HG02798 (cell line): ENCODE measurements at regions not wholly inside any gene's neighbourhood (a gene's known extent, or its start where the extent isn't known, plus 50 kb on each side); places are given as distances from the start of the nearest gene placed in this dataset.

Source experiments
- ATAC-seq: cut with Tn5 transposase; IDR thresholded peaks from one replicate; pipeline ENCODE4 v1.9.1; 2021; ENCODE audit warnings: mild to moderate bottlenecking; ENCODE audit not compliant: unreplicated experiment, poor library complexity

DNA sequence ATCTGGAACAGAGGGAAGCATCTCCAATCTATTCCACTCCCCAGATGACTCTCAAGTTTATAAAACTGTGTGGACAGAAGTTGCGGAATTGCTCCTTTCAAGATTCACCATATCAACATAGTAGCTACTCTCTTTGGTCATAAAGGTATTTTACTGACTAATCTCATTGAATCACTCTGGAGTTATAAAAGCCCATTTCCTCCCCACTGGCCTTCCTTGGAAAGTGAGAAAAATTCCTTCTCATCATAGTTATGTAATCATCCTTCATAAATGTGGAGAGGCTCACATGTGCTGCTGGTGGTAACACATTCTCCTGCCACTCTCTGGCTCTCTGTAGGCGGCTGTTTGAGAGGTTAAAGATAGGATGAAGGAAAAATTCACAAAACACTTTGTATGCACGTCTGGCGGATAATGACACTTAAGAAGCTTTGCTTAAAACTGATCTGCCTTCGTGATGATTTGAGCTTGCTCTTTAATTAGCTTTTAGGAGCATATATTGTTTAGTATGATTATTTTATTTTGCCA lies 1034.0 kb upstream of the EEF2KMT start:
- ATAC-seq = no peak

- ATAC-seq = no peak
These were observed 1028.1 kb upstream of the EEF2KMT start for GRCh38 chr16:6125483-6126259.

GRCh38 chr16:6124136-6124535 lies 1026.5 kb upstream of the EEF2KMT start:
- ATAC-seq = no peak

DNA sequence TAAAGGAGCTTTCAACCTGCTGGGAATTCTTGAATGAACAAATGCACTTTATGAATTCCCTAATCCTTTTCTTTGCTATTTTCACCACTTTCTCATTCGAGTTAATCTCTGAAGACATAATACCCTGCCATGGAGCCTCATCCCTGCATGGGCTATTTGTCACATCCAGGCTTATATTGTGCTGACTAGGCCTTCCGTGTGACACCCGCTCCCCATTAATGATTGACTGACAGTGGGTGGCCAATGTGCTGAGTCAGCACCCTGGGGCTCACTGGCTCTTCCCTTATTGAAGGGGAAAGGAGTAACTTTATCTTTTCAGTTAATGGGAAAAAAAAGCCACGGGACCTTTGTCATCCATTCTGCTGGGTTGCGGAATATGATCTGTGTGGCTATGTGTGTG lies 1024.8 kb upstream of the EEF2KMT start:
- no peak for ATAC-seq

GRCh38 chr16:6114691-6115090 lies 1017.1 kb upstream of the EEF2KMT start:
- no peak for ATAC-seq

GRCh38 chr16:6113749-6114148 lies 1016.2 kb upstream of the EEF2KMT start:
- no peak for ATAC-seq

GRCh38 chr16:6112700-6113099 lies 1015.1 kb upstream of the EEF2KMT start:
- no peak for ATAC-seq

DNA sequence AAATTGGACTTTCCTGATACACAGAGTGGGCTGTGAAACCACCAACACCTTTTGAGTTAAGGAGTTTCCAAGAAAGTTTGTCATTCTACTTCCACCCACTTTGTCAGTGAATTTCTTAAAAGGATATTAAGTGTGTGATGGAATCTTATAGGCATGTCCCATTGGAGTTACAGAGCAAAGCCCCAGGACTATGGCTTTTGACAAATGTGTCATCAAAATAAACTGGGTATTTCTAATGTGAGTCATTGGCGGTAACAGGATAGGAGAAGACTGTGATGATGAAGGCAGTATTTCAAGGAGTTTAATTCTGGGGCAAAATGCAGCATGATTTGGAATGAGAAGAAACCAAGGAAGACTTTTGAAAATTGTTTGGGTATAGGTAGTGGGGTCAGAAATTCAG lies 1013.8 kb upstream of the EEF2KMT start:
- ATAC-seq = no peak

DNA sequence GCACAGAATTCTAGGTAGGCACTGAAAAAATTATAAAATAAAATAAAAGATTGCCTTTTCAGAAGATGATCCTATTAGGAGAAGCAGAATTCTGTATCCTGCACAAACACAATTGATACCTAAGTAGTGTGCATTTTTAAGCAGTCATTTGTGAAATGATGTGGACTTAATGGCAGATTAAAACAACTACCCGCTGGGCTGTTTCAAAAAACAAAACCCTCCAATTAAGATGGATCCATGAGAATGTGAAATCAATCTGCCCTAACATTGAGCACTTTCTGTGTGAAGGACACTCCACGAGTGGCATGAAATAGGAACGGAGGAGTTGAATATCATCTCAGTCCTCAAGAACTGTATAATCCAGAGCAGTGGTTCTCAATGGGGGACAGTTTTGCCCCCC lies 1012.8 kb upstream of the EEF2KMT start:
- ATAC-seq = no peak

GRCh38 chr16:6106061-6106460 lies 1008.5 kb upstream of the EEF2KMT start:
- ATAC-seq = no peak

- ATAC-seq = no peak
These were observed 1007.5 kb upstream of the EEF2KMT start for GRCh38 chr16:6105115-6105514.

GRCh38 chr16:6104428-6104827 lies 1006.8 kb upstream of the EEF2KMT start:
- ATAC-seq = no peak

GRCh38 chr16:6103561-6103960 lies 1006.0 kb upstream of the EEF2KMT start:
- no peak for ATAC-seq

- no peak for ATAC-seq
These were observed 1001.5 kb upstream of the EEF2KMT start for GRCh38 chr16:6099102-6099501.

- ATAC-seq = no peak
These were observed 999.5 kb upstream of the EEF2KMT start for GRCh38 chr16:6096931-6097670.

DNA sequence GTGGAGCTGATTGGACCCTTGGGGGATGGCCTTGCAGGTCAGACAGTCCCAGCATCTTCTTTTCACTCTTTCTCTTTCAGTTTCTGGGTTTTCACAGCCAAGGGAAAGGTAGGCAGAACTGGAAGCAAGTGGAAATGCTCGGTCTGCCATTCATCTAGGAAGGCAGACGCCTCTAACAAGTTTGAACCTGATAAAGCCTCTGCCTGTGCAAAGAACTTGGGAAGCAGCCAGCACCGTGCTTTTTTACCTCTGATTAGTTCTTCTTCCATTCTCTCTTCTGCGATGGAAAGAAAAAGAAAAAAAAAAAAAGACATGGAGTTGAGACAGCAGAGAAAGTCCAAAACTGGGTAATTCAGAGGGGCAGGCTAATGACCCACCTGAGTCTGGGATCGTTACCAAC lies 997.8 kb upstream of the EEF2KMT start:
- ATAC-seq = no peak

- ATAC-seq = no peak
These were observed 993.4 kb upstream of the EEF2KMT start for GRCh38 chr16:6091021-6091420.

DNA sequence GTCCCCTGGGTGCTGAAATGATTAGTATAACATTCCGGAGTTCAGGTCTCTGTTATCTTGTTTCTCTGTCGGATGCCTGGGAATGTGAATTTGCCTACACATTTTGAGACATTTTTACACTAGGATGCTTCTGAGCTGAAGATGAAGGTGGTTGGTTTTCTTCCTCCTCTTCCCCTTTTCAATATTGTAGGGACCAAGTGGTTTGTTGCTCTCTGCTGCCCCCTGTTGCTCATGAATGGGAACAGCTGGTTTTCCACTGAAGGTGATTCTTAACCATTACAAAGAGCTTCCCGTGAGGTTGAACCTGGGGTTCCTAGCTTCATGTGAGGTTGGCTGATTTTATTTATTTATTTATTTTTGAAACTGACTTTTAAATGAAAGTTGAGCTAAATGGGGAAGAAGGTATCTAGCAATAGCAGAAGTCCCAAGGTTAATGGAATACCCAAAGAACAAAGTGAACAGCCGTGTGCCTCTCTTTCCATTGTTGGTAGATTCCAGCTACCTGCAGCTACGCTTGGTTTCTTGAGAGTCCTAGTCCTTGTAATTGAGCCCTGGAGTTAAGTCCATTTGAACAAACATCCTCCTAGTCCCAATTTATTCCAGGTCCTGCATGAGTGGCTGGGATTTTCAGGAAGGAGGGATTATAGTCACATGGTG lies 983.9 kb upstream of the EEF2KMT start:
- ATAC-seq = no peak

GRCh38 chr16:6076631-6077030 lies 979.0 kb upstream of the EEF2KMT start:
- ATAC-seq = no peak

DNA sequence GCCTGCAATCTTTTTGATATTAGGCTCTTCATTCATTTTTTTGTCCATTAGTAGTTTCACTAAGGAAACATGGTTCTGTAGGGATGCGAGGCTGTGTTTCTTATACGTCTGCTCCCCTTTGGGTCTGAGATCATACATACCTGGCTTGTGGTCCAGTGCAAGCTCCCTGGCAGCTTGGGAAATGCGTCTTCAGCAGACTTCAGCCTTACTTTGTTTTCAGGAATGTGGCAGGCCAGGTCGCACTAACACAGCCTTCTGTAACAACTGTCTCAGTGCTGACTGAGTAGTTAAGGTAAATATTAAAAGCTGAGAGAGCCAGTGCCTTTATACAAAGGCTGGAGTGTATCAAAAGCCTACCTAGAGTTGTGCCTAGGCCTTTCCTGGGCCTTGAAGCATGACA lies 970.5 kb upstream of the EEF2KMT start:
- no peak for ATAC-seq

GRCh38 chr16:6066652-6067051 lies 969.1 kb upstream of the EEF2KMT start:
- no peak for ATAC-seq
